ENCODE measurements at regions not wholly inside any gene's neighbourhood (a gene's known extent, or its start where the extent isn't known, plus 50 kb on each side); places are given as distances from the start of the nearest gene placed in this dataset.
"Not testable (repeated sequence)": the region's sequence is repeated elsewhere in the genome, so short reads cannot be mapped to it uniquely, and the experiment has no call there.

DNA sequence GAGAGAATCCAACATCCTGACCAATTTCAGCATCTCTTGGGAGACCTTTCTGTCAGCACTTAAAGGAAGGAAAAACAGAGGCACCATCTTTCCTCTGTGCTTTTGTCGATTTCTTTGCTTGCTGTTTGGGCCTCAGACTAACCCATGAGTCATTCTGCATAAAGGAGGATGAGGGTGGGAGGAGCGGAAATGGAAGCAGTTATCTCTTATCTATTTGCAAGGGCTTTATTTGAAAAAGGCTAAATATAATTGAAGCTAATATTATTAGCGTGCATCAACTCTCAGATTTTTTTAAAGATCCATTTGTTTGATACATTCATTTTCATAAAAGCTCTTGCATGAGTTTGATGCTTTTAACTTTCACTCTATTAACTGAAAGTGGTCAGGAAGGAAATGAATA lies 72.9 kb downstream of the ZNF622 start:
- no peak for DNase-seq

DNA sequence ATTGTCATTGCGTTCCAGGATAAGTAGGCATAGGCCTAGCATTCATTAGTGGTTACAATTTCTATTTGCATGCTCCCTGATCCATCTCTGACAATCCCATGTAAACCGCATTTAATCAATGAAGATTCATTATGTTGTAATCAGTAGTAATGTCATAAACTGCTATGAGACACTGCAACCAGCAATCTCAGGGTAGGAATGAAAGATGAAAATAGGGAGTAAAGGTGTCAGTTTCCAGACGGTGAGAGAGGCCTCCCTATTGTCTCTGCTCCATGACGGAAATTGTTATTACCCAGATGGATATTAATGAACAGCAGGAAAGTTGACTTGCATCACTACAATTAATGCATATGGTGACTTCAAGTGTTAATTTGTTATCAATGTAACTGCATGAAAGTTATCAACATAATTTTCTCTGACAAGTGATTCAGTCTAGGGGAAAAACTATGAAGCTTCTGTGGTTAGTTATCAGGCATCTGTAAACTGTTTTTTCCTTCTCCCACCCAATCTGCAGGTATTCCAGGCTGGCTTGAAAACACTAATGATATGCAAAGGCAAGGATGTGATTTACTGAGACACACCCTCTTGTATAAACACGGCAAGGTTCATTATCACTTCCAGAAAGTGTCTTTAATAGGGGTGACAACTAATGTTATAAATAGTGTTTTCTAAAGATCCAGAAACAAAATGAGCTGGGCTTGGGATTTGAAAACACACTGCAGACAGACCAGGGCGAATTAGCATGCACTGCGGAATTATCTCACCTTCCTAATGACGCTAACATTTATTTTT lies 73.5 kb downstream of the ZNF622 start:
- DNase-seq = no peak

DNA sequence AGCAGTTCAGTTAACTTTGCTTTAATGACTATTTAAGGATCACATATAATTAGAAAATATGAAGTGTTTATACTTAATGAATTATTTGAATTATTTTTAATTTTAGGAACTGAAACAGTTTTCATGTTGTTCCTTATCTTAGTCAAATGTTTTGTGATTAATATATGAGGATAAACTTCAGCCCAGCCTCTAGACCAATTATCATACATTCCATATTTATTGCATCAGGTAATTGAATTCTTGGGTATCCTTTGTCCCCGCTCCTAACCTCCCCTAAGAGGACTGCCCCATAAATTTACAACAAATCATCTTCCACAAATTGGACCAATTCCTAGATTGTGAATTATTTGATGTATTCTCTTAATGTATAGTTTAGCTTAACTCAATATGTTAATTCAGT lies 74.8 kb downstream of the ZNF622 start:
- DNase-seq = no peak

DNA sequence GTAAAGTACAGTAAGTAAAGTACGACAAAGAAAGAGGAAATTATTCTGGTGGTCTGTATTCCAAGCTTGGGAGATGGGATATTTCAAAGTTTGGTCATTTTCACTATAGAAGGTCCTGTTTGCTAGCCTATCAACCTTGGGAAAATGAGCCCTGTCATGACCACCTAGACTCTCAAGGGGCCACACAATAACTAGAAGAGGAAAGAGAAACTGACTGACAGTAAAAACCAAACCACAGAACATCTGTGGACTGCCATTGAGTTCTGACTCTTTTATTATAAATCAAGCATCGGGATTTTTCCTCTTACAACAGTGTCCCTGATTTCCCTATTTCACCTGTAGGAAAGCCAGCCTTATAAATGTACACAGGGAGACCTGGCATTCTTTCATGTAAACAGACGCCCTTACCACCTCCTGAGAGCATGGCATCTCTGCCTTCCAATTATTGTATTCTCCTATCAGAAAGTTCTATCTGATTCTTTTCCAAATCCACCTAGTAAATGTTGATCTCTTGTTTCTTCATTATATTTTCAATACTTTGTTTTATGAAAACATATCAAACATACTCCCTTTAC lies 80.0 kb downstream of the ZNF622 start:
- no peak for DNase-seq

DNA sequence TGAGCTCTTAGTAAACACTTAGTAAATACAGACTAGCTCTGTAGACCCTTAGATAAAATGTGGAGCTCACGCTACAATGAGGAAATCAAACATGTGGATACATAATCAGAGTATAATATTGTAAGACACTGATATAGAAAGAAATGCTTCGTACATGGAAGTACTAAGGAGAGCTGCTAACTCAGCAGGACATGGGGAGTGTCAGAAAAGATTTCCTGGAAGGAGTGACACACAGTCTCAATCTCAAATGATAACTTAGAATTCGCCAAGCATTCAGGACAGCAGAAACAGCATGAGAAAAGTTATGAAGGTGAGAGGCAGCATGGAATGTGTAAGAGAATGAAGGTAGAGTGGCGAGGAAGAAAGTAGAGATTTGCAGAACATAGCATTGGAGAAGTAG lies 80.8 kb downstream of the ZNF622 start:
- no peak for DNase-seq

DNA sequence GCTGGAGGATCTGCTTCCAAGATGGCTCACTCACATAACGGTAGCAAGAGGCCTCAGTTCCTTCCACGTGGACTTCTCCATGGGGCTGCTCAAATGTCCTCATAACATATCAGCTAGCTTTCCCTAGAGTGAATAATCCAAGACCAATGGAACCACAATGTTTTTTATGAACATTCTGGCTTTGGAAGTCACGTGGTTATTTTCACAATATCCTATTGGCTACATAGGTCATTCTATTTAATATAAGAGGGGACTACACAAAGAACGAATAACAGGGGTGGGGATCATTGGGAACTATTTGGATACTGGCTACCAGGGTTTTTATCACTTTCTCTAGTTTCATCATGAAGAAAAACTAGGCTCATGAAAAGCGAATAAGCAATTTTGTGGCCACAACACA lies 81.4 kb downstream of the ZNF622 start:
- DNase-seq = no peak

DNA sequence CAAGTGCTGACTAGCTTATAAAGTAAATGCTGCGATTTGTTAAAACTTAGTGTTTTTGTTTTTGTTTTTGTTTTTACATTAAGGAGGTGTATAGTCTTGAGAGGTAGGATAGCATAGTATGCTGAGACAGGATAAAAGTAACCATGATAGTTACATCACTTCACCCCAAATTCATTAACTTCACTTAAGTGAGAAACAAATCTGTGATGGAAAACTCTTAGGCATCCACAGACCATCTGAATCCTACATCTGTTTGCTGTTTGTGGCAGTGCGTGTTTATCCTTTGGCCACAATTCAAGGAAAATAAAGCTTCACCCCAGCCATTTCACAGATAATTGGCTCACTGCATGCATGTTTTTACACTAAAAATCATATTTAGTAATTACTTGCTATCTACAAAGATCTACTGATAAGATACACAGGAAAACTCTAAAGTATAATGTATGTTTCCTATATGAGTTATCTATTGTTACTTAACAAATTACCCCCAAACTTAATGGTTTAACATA lies 82.0 kb downstream of the ZNF622 start:
- DNase-seq = no peak

DNA sequence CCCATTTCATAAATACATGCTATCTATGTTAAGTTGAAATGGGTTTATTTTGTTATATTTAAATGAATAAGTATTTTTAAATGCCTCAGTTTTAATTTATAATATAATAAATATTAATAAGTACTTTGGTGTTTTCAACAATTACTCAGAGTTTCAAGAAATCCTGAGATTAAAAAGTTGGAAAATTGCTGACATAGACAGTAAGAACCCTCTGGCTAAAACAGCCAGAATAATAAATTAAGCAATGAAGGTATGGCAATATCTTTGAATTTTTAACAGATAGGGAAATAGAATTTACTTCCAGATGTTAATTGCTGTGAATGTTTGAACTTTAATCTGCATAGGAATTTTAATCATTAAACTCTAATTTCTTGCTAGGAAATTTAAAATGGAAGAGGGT lies 83.6 kb downstream of the ZNF622 start:
- no peak for DNase-seq

DNA sequence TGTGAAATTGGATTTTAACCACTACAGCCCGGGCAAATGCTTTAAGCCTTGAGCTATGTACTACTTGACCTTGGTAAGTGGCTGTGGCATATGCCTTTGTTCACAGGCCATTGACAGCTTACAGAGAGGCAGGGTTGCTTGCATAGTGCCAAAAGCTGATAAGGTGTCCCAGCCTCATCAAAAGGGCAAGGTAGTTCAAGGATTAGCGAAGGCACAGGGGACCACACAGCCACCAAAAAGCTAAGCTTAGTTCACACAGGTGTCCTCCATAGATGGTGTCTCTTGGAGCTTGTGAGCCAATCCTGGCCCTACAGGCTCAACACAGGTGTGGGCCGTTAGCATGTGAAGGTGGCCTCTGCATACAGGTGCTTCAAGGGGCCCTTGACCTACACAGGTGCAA lies 86.8 kb downstream of the ZNF622 start:
- DNase-seq = no peak

DNA sequence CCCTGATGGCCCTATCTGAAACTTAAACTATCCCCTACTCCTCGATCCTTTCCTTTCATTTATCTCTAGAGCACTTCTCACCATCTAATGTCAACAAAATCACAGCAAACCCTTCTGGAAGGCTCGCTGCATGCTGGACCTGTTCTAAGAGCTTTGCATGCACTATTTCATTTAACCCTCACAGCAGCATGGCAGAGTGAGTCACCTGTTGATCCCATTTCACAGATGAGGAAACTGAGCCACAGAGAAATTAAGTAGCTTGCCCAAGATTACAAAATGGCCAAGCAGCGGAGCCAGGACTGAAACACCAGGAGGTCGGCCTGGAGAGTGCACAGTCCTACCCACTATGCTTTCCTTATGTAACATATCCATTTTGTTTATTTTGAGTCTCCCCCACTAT lies 93.1 kb downstream of the ZNF622 start:
- no peak for DNase-seq

DNA sequence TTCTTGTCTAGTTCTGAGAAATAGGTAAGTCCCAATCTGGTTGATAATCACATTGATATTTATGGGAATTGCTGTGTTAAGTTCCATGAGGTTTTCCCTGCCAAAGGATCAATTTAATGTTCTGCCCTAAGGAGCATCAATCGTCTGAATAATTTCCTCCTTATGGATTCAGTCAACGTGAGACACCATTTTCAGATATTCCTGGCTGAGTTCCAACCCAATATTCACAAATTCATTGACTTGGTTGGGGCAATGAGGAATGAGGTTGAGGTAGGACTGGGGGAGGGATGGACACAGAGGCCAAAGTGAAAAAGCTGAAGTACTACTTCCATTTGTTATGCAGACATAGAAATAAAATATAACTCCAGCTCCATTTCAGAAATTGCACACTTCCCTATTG lies 99.1 kb downstream of the ZNF622 start:
- no peak for DNase-seq

DNA sequence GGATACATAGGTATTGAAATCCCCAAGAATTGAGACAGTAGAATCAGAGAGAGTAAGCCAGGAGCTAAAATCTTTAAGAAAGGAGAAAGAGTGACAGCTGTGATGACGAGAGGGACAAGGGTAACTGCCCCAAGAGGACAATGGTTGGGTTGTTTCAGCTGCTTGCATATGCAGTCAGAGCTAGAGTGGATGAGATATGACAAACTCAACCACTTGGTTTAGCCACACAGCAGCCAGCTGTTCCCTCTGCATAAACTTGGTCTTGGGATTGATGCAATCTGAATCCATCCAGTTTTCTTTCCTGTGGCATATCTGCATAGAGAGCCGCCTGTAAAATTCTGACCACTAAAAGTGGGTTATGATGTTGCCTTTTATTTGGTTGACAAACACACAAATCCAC lies 100.7 kb downstream of the ZNF622 start:
- no peak for DNase-seq

DNA sequence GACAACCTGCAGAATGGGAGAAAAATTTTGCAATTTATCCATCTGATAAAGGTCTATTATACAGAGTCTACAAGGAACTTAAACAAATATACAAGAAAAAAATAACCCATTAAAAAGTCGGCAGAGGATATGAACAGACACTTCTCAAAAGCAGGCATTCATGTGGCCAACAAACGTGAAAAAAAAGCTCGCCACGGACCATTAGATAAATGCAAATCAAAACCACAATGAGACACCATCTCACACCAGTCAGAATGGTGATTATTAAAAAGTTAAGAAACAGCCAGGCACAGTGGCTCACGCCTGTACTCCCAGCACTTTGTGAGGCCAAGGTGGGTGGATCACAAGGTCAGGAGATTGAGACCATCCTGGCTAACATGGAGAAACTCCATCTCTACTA lies 112.2 kb downstream of the ZNF622 start:
- DNase-seq = not testable (repeated sequence)

DNA sequence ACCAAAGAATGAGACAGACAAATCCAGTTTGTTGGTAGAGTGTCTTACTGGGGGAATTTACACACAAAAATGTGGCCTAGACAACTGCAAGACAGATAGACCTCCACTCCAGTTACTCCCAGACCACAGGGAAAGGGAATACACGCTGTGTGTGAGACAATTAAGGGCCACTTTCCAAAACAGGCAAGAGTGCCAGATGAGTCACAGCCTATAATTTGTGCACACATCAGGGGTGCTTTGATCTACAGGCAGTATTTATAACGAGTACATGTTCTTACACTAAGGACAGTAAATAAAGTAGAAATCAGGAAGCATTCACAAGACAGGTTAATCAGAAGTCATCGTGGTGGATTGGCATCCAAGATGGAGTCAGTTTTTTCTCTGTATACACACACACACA lies 114.8 kb downstream of the ZNF622 start:
- no peak for DNase-seq

DNA sequence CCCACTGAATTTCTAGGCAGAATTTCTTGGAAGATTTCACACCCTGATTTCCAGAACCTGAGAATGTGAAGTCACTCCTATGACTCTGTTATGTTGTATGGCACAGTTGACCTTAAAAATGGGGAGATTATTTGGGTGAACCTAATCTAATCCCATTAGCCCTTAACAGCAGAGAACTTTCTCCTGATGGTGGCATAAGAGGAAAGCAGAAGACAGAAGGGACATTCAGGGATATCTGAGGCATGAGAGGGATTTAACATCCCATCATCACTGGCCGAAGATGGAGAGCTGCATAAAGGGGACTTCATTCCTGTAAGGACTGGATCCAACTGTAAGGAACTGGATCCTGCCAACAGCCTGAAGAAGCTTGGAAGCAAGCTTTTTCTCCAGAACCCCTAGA lies 119.2 kb downstream of the ZNF622 start:
- no peak for DNase-seq

DNA sequence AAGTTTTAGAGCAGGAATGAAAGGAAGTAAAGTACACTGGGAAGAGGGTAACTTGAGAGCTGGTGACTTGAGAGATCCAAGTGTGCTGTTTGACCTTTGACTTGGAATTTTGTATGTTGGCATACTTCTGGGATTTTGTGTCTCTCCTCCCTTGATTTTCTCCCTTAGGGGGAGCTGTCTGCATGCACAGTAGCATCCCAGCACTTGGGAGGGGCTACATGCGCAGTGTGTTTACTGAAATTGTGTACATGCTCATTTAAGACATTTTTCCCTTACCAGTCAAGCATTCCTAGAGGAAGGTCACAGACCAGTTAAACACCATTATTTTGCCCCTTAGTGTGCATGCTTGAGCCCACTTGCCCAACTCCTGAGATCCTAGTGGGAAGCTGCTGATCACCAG lies 120.1 kb downstream of the ZNF622 start:
- DNase-seq = no peak

DNA sequence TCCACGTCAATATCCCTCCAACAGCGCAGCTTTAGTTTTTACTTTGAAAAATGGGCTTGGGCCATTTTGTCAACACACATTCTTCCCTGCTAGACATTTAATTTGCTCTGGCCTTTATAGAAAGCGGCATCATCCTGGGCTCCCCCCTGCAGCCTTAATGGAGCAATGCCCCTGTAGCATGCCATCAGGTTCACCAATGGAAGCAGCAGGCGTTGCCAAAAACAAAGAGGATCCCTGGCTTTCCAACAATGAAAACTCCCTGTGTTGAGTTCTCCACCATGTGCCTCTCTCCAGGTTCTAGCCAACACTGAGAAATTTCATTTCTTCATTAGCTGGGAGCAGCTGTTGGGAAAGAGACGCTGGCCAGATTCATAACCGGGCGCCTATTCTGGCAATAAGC lies 139.5 kb downstream of the ZNF622 start:
- no peak for DNase-seq

DNA sequence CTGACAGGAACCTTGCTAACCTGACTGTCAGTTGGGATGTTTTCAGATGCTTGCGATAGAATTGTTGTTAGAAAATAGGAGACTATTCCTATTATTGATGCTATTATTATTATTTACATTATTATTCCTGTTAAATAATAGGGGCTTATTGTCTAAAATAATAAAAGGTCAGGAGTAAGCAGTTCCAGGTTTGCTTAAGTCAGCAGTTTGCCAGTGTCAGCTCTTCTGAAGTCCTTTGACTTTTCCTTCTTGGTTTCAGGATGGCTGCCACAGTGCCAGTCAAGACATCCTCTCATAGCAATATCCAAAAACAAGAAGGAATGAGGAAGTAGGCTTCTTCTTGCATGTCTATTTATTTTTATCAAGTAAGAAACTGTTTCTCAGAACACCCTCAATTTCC lies 141.7 kb upstream of the MARCHF11 start:
- DNase-seq = no peak

DNA sequence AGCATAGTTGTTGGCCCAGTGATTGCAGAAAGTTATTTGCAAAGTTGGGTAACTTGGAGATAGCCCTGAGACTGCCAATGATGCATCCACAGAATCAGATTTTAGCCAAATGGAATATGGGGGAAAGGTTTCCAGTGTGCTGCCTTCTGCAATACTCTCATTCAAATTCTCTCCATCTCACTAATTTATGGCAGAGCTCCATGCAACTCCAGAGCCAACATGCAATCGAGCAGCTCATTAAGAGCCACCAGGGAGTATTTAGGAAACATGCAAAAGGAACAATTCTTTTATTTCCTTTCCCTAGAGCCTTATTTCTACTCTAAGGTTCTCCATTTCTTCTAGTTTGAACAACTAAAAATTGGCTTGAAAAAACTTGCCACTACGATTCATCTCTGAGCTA lies 135.9 kb upstream of the MARCHF11 start:
- DNase-seq = no peak

DNA sequence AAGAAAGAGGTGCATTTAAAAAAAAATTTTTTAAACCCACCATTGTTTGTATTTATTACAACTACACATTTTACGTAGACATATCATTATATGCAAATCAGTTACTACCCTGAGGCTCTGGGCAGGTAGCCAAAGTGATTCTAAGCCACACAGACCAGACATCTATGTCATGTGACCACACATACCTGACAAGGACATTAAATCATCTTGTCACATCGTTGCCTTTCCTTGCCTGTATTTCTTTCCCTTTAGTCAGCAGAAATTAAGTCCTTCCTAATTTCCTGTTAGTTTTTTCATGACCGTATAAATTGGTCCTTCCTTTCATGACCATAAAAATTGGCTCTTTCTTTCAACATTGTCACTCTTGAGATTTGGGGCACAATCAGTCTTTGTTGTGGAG lies 134.2 kb upstream of the MARCHF11 start:
- DNase-seq = no peak

DNA sequence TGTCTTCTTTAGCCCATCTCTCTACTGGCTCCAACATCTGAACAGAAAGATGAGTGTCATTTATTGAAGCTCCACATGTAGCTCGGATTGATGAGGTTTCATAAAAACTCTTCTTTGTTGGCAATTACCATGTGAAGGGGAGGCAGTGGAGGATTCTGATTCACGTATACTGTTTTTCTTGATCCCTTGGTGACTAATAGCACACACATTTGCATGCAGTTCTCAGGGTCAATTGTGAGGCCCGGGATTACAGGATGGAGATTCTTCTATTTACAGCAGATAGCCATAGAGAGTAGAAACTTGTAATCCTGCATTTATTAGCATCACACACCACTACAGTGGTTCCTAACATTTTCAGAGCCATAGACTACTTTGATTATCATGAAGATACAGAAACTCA lies 133.2 kb upstream of the MARCHF11 start:
- DNase-seq = no peak

DNA sequence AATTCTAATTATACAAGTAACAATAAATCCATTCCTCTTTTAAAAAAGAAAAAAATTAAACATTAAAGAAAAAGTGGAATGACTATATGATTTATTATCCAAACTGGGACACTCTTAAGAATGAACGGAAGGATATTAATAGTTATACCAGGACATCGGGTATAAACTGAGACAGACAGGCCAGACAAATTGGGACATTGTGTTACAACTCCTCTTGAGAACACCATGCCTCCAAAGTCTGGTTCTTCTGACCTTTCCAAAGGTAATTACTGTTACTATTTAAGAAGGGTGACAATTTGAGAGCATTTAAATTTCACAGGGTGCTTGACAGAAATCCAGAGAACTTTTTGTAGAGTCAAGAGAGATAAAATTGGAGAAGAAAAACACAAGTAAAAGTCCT lies 132.1 kb upstream of the MARCHF11 start:
- DNase-seq = no peak

DNA sequence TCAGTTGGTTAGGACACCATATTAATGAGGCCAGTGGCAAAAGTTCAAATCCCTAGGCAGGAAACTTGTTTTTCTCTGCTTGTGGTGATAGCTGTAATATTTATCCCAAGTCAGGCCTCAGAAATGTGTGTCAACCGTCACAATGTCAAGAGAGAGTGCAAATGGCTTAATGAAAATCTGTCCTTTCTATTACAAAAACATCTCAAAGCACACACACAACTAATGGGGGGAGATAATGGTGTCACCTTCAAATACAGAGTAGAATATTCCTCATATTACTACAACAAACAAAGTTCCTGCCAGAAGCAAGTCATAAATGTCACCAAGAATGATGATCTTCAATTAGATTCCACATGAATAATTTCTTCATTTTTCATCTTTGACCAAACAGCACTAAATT lies 127.2 kb upstream of the MARCHF11 start:
- no peak for DNase-seq

DNA sequence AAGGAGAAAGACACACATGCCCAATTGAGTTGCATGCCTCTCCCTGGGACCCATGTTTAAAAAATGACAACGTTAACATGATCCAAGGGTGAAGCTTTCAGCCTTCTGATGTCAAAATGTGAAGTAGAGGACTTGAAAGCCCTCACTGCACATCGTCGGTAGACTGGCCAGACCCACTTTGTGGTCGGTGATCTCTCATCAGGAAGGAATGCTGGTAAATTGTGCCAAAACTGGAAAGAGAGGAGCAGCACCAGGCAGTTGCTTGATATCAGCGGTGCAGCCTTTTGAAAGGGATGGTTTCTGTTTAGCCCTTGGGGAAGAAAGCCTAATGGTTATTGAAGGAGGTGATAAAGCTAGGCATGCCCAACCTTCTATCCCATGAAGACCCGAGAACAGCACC lies 125.3 kb upstream of the MARCHF11 start:
- no peak for DNase-seq

DNA sequence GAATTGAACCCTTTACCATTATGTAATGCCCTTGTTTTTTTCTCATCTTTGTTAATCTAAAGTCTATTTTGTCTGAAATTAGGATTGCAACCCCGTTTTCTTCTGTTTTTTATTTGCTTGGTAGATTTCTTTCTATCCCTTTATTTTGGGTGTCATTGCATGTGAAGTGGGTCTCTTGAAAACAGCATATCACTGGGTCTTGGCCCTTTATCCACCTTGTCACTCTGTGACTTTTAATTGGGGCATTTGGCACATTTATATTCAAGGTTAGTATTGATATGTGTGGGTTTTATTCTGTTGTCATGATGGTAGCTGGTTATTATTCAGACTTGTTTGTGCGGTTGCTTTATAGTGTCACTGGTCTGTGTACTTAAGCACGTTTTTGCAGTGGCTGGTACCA lies 117.4 kb upstream of the MARCHF11 start:
- DNase-seq = no peak

Measured in NCI-H1930 (cell line).